NCI-H774 (cell line): ENCODE measurements at regions not wholly inside any gene's neighbourhood (a gene's known extent, or its start where the extent isn't known, plus 50 kb on each side); places are given as distances from the start of the nearest gene placed in this dataset.

ENCODE experiments used
- DNase-seq: peaks from one replicate; lab custom pipeline; 2025; lab: John Stamatoyannopoulos, UW

- no peak for DNase-seq
Observed at GRCh38 chr4:133467290-133467947, 318.3 kb downstream of the PCDH10 start.

- no peak for DNase-seq
Observed at GRCh38 chr4:133465022-133465421, 315.9 kb downstream of the PCDH10 start.

GRCh38 chr4:133464311-133464710 lies 315.2 kb downstream of the PCDH10 start:
- DNase-seq: no peak

- DNase-seq: no peak
Observed at GRCh38 chr4:133452678-133453077, 303.6 kb downstream of the PCDH10 start.

GRCh38 chr4:133450813-133451212 lies 301.7 kb downstream of the PCDH10 start:
- DNase-seq: no peak

GRCh38 chr4:133440404-133440803 lies 291.3 kb downstream of the PCDH10 start:
- DNase-seq: no peak

- no peak for DNase-seq
Observed at GRCh38 chr4:133439830-133440229, 290.7 kb downstream of the PCDH10 start.

- no peak for DNase-seq
Observed at GRCh38 chr4:133424605-133425004, 275.5 kb downstream of the PCDH10 start.

GRCh38 chr4:133403913-133404312 lies 254.8 kb downstream of the PCDH10 start:
- no peak for DNase-seq

GRCh38 chr4:133402616-133403015 lies 253.5 kb downstream of the PCDH10 start:
- no peak for DNase-seq

GRCh38 chr4:133394971-133395627 lies 246.0 kb downstream of the PCDH10 start:
- no peak for DNase-seq

- DNase-seq: no peak
Observed at GRCh38 chr4:133390198-133390855, 241.2 kb downstream of the PCDH10 start.

GRCh38 chr4:133389029-133389428 lies 239.9 kb downstream of the PCDH10 start:
- DNase-seq: no peak

GRCh38 chr4:133385161-133385954 lies 236.3 kb downstream of the PCDH10 start:
- no peak for DNase-seq

- DNase-seq: no peak
Observed at GRCh38 chr4:133379681-133380438, 230.8 kb downstream of the PCDH10 start.

GRCh38 chr4:133377286-133377685 lies 228.2 kb downstream of the PCDH10 start:
- DNase-seq: no peak

- DNase-seq: no peak
Observed at GRCh38 chr4:133372699-133373098, 223.6 kb downstream of the PCDH10 start.

GRCh38 chr4:133355633-133356032 lies 206.5 kb downstream of the PCDH10 start:
- no peak for DNase-seq

- no peak for DNase-seq
Observed at GRCh38 chr4:133347409-133347808, 198.3 kb downstream of the PCDH10 start.

GRCh38 chr4:133324491-133324890 lies 175.4 kb downstream of the PCDH10 start:
- no peak for DNase-seq

GRCh38 chr4:133323670-133324069 lies 174.6 kb downstream of the PCDH10 start:
- no peak for DNase-seq
